ENCODE measurements at regions not wholly inside any gene's neighbourhood (a gene's known extent, or its start where the extent isn't known, plus 50 kb on each side); places are given as distances from the start of the nearest gene placed in this dataset.

GRCh38 chr9:13847270-13847669 is 466.7 kb downstream of the NFIB start (continued):
- TF ChIP-seq, protein P1, sequence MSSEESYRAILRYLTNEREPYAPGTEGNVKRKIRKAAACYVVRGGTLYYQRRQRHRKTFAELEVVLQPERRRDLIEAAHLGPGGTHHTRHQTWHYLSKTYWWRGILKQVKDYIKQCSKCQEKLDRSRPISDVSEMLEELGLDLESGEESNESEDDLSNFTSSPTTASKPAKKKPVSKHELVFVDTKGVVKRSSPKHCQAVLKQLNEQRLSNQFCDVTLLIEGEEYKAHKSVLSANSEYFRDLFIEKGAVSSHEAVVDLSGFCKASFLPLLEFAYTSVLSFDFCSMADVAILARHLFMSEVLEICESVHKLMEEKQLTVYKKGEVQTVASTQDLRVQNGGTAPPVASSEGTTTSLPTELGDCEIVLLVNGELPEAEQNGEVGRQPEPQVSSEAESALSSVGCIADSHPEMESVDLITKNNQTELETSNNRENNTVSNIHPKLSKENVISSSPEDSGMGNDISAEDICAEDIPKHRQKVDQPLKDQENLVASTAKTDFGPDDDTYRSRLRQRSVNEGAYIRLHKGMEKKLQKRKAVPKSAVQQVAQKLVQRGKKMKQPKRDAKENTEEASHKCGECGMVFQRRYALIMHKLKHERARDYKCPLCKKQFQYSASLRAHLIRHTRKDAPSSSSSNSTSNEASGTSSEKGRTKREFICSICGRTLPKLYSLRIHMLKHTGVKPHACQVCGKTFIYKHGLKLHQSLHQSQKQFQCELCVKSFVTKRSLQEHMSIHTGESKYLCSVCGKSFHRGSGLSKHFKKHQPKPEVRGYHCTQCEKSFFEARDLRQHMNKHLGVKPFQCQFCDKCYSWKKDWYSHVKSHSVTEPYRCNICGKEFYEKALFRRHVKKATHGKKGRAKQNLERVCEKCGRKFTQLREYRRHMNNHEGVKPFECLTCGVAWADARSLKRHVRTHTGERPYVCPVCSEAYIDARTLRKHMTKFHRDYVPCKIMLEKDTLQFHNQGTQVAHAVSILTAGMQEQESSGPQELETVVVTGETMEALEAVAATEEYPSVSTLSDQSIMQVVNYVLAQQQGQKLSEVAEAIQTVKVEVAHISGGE (CRISPR knock-in tag; IDR thresholded peaks at IDR 0.05): no peak
- TF ChIP-seq NRF1 (conservative IDR thresholded peaks at IDR 0.05; ENCODE audit: low read depth, low read length) (no peak), ZNF274 (IDR thresholded peaks at IDR 0.05; ENCODE audit: insufficient read depth, insufficient read length) (no peak), IKZF1 (conservative IDR thresholded peaks at IDR 0.05) (no peak), BHLHE40 (IDR thresholded peaks at IDR 0.05; ENCODE audit: borderline replicate concordance in 1 of 2, low read depth in 2 of 2, low read length in 1 of 2) (no peak), MXI1 (IDR thresholded peaks at IDR 0.05; ENCODE audit: low read depth, low read length) (no peak), MYB (IDR thresholded peaks at IDR 0.05; ENCODE audit: borderline replicate concordance, low read depth, low read length) (no peak), SKIL (IDR thresholded peaks at IDR 0.05; ENCODE audit: low read depth, poor library complexity, severe bottlenecking) (no peak), HCFC1 (IDR thresholded peaks at IDR 0.05; ENCODE audit: low read length) (no peak)
- TF ChIP-seq, protein P2, sequence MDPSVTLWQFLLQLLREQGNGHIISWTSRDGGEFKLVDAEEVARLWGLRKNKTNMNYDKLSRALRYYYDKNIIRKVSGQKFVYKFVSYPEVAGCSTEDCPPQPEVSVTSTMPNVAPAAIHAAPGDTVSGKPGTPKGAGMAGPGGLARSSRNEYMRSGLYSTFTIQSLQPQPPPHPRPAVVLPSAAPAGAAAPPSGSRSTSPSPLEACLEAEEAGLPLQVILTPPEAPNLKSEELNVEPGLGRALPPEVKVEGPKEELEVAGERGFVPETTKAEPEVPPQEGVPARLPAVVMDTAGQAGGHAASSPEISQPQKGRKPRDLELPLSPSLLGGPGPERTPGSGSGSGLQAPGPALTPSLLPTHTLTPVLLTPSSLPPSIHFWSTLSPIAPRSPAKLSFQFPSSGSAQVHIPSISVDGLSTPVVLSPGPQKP (IDR thresholded peaks at IDR 0.05; ENCODE audit: low read depth, low read length): no peak
